ENCODE measurements at regions not wholly inside any gene's neighbourhood (a gene's known extent, or its start where the extent isn't known, plus 50 kb on each side); places are given as distances from the start of the nearest gene placed in this dataset.

GRCh38 chr5:167821151-167821550 is 470.3 kb upstream of the WWC1 start:
- no peak for TF ChIP-seq POLR2A (IDR thresholded peaks at IDR 0.05; ENCODE audit: low read length)
- no peak for TF ChIP-seq GATA1 (IDR thresholded peaks at IDR 0.05; ENCODE audit: low read depth, low read length)
